HG02571 (cell line): ENCODE measurements at regions not wholly inside any gene's neighbourhood (a gene's known extent, or its start where the extent isn't known, plus 50 kb on each side); places are given as distances from the start of the nearest gene placed in this dataset.

ENCODE experiments used
- ATAC-seq: cut with Tn5 transposase; IDR thresholded peaks from one replicate; pipeline ENCODE4 v1.9.1; 2021; ENCODE audit warnings: mild to moderate bottlenecking, moderate library complexity; ENCODE audit not compliant: unreplicated experiment

DNA sequence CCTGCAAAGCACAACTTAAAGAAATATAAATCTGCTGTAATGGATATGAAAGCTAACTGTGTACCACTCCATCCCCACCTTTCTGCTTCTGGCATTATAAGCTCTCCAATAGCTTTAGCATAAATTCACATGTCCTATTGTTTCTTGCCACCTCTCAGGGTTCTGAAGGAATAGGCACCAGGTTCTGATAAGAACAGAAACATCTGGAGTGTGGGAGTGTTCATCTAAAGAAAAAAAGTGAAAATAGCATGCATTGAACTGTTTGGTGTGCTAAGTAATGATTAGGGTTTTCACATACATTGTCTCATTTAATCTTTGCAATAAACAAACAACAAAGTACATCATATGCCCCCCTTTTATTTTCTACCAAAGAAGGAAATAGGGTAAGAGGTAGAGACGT lies 72.3 kb downstream of the FAM76B start:
- no peak for ATAC-seq

DNA sequence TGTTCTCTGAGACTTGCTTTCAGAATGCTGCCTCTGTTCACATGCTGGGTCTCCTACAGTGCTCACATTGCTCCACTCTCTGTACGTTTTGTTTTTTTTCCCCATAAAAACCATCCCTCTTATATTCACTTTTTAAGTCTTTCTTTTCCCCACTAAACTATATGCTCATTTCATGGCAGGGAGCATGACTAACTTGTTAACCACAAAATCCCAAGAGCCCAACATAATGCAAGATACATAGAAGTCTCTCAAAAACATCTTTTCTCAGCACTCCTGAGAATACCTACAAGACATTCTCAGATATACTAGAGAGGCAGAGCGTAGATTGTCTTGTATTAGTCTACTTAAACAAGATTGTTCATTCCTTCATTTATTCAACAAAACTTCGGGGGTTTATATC lies 73.3 kb downstream of the FAM76B start:
- peak; percentile 15 for ATAC-seq

DNA sequence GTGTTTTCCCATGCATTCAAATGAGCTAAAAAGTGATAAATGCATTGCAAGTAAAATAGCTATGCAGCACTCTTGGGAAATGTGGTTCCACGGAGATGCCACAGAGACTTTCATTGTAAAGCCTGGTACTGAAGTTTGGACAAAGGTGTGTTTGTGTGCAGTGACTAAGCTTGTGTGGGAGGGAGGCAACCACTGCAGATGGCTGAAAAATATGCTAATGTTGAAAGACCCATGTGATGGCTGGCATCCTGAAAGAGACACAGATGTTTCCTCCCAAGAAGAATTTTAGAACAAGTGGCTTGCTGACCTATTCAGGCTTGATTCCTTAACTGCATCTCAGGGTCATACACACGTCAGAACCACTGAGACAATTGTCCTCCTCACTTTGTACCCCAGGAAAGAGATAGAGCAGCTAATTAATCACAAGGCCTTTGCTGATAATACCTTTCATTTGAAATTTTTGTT lies 73.8 kb downstream of the FAM76B start:
- peak; percentile 83 for ATAC-seq

DNA sequence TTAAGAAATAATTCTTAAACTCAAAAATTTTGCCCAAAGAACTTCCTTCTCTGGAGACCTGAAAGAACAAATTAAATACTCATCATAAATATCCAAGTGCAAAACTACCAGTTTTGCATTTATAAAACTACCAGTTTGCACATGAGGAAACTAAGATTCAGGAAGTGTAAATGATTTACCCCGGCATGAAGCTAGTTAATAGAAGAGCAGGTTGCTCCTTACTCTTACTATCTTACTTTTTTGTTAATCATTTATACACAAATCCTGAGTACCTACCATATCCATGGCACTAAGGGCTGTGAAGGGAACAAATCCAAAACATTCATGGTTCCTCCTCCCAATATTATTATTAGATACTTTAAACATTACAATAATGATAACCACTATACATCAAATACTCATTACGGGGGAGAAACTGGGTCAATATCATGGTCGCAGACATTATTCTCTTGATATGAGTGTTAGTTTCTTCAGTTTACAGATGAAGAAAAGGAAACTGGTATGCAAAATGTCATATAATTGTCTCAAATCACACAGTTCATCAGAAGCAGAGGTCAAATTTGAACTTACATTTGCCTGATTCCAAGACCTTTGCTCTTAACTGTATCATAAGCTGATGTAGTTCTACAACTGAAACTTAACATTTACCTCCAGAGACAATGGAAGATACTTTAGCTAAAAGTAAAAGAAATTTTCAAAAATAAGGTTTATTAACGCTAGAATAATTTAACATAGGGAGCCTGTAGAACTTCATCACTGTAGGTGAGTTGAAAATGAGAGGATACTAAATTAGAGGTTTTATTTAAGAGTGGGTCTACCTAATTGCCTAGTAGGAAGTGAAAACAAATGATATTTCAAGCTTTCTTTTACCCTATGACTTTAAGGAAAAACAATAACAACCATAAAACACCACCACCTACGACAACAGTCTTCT lies 74.5 kb downstream of the FAM76B start:
- no peak for ATAC-seq

DNA sequence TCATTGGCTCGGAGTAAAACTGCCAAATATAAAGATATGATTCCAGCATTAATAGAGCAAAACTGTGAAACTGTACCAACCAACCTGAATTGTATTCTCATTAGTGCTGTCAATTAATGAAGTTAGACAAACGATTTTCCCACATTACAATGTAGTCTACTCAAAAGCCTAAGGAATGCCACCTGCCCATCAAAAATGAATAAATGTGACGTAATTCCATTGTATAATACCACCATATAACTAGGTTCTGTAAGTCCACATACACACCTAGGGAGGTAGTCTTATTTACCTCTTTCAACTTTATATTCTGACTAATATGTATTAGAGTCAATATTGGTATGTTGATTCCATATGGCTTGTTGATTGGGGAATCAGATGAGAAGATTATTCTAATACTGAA lies 76.2 kb downstream of the FAM76B start:
- ATAC-seq: no peak

DNA sequence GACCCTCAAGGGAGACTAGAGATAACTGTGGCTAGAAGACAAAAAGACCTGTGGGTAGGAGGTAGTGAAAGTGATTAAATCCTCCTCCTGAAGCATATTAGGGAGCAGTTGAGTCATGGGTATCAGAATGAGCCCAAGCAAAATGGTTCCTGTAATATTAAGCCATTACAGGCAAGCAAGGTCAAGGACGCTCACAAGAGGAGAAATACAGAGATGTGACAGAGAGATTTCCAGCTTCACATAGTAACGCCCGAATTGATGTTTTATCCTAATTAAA lies 77.7 kb downstream of the FAM76B start:
- ATAC-seq: no peak

DNA sequence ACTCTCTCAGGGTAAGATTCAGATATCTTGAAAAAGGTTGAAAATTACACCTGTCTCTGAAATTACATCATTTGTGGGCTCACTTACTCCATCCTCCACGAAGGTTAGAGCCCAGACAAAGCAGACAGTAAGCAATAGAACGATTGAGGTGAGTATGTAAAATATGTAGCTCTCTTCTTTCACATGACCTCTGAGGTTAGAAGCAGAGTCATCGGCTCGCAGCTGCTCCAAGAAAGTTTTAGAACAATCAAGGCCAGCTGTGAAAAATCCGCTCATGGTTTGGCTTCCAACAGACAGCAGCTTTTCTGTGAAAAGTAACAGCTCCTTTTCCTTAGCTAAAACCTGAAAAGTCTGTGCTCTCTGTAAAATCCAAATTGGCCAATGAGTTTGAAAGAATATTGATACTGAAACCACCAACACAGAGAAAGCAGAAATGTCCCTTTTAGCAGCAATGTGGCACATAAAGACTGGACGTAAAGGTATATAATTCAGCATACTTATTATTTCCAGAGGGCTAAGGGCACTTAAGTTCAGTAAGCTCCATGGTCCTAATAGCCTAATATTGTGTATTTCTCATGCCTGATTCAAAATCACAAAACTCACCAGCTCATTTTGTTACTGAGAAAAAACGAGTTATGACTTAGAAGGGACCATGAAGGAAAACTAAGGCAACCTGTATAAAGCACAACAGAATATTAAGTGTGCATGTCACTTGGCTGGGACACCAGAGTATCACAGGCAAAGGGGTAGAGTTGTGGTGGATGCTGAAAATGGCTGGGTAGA lies 78.2 kb downstream of the FAM76B start:
- ATAC-seq: no peak

DNA sequence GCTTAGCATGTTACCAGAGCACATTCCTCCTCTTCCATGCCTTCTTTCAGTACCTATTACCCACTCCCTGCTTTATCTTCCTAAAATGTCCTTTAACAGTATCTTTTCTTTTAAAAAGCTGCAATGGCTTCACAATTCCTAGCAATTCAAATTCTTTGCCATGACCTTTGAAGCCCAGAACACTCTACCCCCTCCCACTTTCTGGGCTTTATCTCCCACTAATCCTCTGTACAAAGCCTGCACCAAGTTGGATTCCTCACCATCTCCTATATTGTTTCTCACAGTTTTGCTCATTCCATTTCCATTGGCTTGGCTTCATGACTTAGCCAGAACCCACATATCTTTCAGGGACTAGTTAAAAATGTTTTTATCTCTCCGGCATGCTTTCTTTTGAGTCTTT lies 80.9 kb downstream of the FAM76B start:
- no peak for ATAC-seq

DNA sequence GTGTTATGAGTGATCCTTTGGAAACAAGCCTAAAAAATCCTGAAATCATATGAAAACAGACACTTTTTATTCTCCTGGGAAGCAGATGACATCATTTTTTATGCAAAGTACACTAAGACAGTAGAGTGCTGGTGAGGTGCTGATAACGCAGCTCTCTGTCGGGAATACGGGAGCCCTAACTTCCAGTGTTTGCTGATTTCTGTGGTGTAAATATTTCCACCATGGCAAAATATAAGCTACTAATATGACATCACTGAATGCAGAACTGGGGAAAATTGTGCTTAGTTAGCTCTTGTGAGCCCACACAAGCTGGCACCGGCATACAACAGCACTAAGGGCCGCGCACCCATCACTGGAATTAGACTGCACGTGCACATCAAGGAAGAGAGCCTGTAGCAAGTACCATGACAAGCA lies 82.6 kb downstream of the FAM76B start:
- ATAC-seq: no peak

GRCh38 chr11:95705485-95706124 lies 84.0 kb downstream of the FAM76B start:
- ATAC-seq: peak; percentile 84

GRCh38 chr11:95704865-95705264 lies 84.7 kb downstream of the FAM76B start:
- no peak for ATAC-seq

- peak; percentile 41 for ATAC-seq
These were observed 86.5 kb downstream of the FAM76B start for GRCh38 chr11:95703049-95703448.

- ATAC-seq: no peak
These were observed 87.1 kb downstream of the FAM76B start for GRCh38 chr11:95702526-95702925.

- ATAC-seq: peak; percentile 49
These were observed 89.1 kb downstream of the FAM76B start for GRCh38 chr11:95700471-95700817.

DNA sequence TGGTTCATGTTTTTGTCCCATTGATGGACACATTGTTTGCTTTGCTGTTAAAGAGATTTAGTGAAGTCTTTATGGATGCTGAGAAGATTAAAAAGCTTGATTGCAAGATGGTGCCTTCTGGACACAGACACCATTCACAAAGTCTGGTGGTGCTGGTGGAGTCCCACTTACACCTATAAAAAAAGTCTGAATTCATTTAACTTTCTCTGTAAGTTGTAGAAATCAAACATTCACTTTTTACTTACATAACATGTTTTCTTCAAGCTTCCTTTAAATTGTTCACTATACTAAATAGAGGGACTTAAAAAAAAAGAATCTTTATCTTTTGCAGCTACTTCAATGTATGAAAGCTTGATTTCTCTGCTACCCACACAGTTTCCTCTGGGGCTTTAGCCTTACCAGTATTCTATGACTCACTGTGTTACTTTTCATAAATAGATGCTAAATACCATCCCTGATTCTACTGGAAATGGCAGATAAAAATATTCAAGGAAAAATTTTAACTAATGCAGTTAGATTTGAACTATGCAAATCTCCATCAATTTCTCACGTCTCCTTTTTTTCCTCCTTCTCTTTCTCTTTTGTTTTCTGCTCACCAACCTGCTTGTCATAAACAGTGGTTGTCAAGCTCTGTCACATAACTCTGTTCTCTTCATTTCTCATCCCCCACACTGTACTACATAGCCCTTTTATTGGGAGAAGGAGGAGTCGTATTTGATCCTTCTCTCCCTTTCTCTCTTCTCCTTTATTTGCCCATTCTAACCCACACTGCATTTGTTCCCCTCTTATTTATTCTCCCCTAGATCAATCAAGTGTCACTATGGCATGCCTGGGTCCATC lies 89.7 kb downstream of the FAM76B start:
- peak; percentile 39 for ATAC-seq

GRCh38 chr11:95698676-95699557 lies 90.7 kb downstream of the FAM76B start:
- ATAC-seq: no peak

DNA sequence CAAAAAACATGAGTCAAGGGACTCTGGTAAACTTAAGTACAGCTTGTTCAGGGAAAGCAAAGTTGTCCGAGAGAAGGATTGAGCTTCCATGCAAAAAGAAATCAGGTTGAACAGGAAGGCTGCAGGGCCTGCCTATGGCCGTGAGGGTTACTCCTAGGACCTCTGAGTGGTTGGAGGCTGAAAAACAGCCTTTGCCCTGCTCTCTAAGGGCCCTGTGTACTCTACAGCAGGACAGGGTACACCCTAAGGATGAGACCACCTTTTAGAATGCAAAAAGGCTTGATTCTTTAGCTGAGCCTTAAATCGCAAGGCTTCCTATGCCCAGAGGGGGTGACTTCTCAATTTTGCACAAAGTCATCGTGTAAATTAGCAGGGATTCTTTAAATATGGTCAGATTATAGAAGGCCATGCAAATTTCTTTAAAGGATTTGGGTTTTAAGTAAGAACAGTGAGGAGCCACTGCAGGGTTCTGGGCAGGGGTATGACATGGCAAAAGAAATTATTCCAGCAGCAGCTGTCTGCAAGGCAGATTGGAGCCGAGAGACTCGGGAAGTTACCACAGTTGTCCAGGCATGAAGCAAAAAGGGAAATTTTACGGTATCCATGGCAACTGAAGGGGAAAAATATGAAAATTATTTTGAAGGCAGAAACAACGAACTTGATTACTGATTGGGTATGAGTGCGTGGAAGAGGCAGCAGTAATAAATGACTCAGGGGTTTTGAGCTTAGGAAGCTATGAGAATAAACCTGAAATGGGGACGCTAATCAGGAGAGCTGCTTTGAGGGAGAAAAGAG lies 91.8 kb downstream of the FAM76B start:
- no peak for ATAC-seq

DNA sequence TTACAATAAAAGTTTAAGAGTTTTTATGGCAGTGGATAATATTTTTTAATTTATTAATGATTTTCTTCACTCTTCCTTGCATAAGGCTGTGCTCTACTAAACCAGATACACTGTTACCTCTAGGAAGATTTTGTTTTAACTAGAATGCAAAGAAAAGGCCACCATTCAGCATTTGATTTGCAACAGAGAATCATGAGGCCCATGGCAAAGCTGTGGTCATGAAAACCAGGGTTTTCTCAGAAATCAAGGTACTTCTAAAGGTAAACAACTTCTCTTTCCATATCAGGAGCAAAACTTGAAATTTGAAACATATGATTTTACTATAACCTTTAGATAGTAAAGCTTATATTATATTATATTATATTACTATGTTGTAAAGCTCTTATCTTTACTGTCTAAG lies 94.4 kb downstream of the FAM76B start:
- ATAC-seq: no peak

GRCh38 chr11:95693298-95693697 lies 96.3 kb downstream of the FAM76B start:
- ATAC-seq: no peak
